ENCODE measurements at regions not wholly inside any gene's neighbourhood (a gene's known extent, or its start where the extent isn't known, plus 50 kb on each side); places are given as distances from the start of the nearest gene placed in this dataset.
"Not testable (repeated sequence)": the region's sequence is repeated elsewhere in the genome, so short reads cannot be mapped to it uniquely, and the experiment has no call there.

GRCh38 chr6:68053805-68054373, 581.2 kb upstream of the ADGRB3 start:
- no peak for DNase-seq

- no peak for DNase-seq
Measured at GRCh38 chr6:68052234-68052633, 582.8 kb upstream of the ADGRB3 start.

GRCh38 chr6:68049562-68049961, 585.5 kb upstream of the ADGRB3 start:
- DNase-seq, result no peak

- no peak for DNase-seq
Measured at GRCh38 chr6:68046756-68047155, 588.3 kb upstream of the ADGRB3 start.

GRCh38 chr6:68046302-68046701, 588.8 kb upstream of the ADGRB3 start:
- DNase-seq, result no peak

GRCh38 chr6:68045193-68045592, 589.9 kb upstream of the ADGRB3 start:
- DNase-seq, result no peak

- DNase-seq, result no peak
Measured at GRCh38 chr6:68044264-68044663, 590.8 kb upstream of the ADGRB3 start.

GRCh38 chr6:68043122-68043398, 592.0 kb upstream of the ADGRB3 start:
- no peak for DNase-seq

- DNase-seq, result no peak
Measured at GRCh38 chr6:68042339-68043121, 592.6 kb upstream of the ADGRB3 start.

GRCh38 chr6:68040780-68041179, 594.3 kb upstream of the ADGRB3 start:
- no peak for DNase-seq

GRCh38 chr6:68040312-68040778, 594.7 kb upstream of the ADGRB3 start:
- DNase-seq, result no peak

- DNase-seq, result no peak
Measured at GRCh38 chr6:68039641-68040311, 595.3 kb upstream of the ADGRB3 start.

GRCh38 chr6:68038815-68039408, 596.2 kb upstream of the ADGRB3 start:
- DNase-seq, result no peak

- no peak for DNase-seq
Measured at GRCh38 chr6:68032217-68032616, 602.9 kb upstream of the ADGRB3 start.

- DNase-seq, result no peak
Measured at GRCh38 chr6:68031054-68031453, 604.0 kb upstream of the ADGRB3 start.

- no peak for DNase-seq
Measured at GRCh38 chr6:68026483-68026882, 608.6 kb upstream of the ADGRB3 start.

GRCh38 chr6:68025764-68026163, 609.3 kb upstream of the ADGRB3 start:
- DNase-seq, result no peak

- no peak for DNase-seq
Measured at GRCh38 chr6:68024570-68025269, 610.4 kb upstream of the ADGRB3 start.

- not testable (repeated sequence) for DNase-seq
Measured at GRCh38 chr6:68022968-68023367, 612.1 kb upstream of the ADGRB3 start.

- no peak for DNase-seq
Measured at GRCh38 chr6:68013780-68014515, 621.1 kb upstream of the ADGRB3 start.

- no peak for DNase-seq
Measured at GRCh38 chr6:68012822-68013221, 622.3 kb upstream of the ADGRB3 start.

GRCh38 chr6:68010936-68011335, 624.1 kb upstream of the ADGRB3 start:
- no peak for DNase-seq

GRCh38 chr6:68008445-68008844, 626.6 kb upstream of the ADGRB3 start:
- DNase-seq, result no peak

Measured in activated effector memory CD4-positive, alpha-beta T cell treated with anti-CD3 and anti-CD28 coated beads, Interleukin-2, amount 50 U/mL, for 16 hours (primary cell).